ENCODE measurements at regions not wholly inside any gene's neighbourhood (a gene's known extent, or its start where the extent isn't known, plus 50 kb on each side); places are given as distances from the start of the nearest gene placed in this dataset.

DNA sequence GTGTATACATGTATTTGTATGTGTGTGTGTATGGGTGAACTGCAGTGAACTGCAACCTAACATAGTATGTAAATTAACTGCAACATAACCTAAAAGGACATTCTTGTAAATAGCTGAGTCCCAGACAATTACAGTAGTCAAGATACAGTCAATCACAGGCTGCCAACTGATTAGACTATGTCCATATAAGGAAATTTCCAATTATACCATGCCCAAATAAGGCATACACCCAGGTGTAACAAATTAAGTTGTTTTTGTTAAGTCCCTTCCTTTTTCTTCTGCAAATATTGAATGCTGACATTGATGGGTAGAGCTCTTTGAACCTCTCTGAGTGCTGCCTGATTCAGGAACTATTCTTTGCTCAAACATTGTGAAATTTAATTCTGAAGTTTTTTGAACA, 594.6 kb upstream of the FAM174A start:
- H3K36me3 Mint-ChIP-seq (ENCODE audit: low read depth) = no peaks in the 10 kb centered on the region

DNA sequence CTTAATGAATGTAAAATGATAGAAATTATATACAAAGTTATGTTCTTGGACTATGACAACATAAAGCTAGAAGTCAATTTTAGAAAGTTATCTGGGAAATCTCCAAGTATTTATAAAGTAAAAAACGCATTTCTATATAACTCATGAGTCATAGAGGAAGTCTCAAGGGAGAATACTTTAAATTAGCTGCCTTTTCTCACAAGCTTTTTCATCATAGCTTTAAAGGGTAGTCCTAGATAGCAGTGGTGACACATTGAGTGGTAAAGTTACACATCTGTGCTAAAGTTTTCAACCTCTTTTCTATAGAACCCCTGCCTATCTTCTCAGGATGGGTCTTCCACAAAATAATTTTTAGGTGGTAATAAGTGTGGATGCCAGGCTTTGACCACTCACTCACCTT, 598.3 kb upstream of the FAM174A start:
- TF ChIP-seq, protein P1, sequence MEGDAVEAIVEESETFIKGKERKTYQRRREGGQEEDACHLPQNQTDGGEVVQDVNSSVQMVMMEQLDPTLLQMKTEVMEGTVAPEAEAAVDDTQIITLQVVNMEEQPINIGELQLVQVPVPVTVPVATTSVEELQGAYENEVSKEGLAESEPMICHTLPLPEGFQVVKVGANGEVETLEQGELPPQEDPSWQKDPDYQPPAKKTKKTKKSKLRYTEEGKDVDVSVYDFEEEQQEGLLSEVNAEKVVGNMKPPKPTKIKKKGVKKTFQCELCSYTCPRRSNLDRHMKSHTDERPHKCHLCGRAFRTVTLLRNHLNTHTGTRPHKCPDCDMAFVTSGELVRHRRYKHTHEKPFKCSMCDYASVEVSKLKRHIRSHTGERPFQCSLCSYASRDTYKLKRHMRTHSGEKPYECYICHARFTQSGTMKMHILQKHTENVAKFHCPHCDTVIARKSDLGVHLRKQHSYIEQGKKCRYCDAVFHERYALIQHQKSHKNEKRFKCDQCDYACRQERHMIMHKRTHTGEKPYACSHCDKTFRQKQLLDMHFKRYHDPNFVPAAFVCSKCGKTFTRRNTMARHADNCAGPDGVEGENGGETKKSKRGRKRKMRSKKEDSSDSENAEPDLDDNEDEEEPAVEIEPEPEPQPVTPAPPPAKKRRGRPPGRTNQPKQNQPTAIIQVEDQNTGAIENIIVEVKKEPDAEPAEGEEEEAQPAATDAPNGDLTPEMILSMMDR (IDR thresholded peaks at IDR 0.05) = no peak
- ChIA-PET POLR2A (no interaction called here), CTCF (no interaction called here)
- no peak overlapping the region for H3K27ac Mint-ChIP-seq
- intact Hi-C loops (cut with micrococcal nuclease) = no loop called here
- H3K27me3 Mint-ChIP-seq = no peaks in the 10 kb centered on the region
- ATAC-seq (no peak), DNase-seq (no peak)
- H3K4me3 Mint-ChIP-seq = no peak overlapping the region
- no peaks in the 10 kb centered on the region for H3K36me3 Mint-ChIP-seq (ENCODE audit: low read depth)
- no peaks in the 10 kb centered on the region for H3K9me3 Mint-ChIP-seq
- no peaks in the 10 kb centered on the region for H3K4me1 Mint-ChIP-seq (ENCODE audit: low read depth)

More for the DNA sequence above, 594.6 kb upstream of the FAM174A start:
- ChIA-PET POLR2A (no interaction called here), CTCF (interaction anchor here (0.8 kb wide), 1 partner anchor 68 kb away, joined by 3 read pairs; no protein-coding TSS in a partner anchor)
- H3K9me3 Mint-ChIP-seq = no peaks in the 10 kb centered on the region
- no peak for ATAC-seq
- intact Hi-C loops (cut with micrococcal nuclease) = no loop called here
- H3K4me3 Mint-ChIP-seq = no peak overlapping the region
- no peak for DNase-seq
- H3K4me1 Mint-ChIP-seq (ENCODE audit: low read depth) = no peaks in the 10 kb centered on the region
- H3K27ac Mint-ChIP-seq = no peak overlapping the region
- TF ChIP-seq, protein P1 (IDR thresholded peaks at IDR 0.05) = no peak
- H3K27me3 Mint-ChIP-seq = no peaks in the 10 kb centered on the region

DNA sequence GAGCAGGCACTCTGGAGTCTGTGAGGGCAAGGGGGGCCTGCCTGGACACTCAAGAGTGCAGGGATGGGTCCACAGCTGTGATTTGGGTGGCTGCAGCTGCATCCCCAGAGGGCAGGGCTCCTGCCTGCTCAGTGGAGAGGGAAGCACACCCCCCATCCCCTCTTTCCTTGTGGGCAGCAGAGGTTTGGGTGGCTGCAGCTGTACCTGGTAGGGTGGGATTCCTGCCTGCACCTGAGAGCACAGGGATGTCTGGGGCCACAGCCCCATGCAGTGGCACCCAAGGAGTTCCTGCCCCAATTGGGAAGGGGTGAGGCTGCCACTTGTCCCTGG, 605.4 kb upstream of the FAM174A start:
- CTCF ChIA-PET = no interaction called here
- Mint-ChIP-seq H3K27me3 (no peaks in the 10 kb centered on the region), H3K36me3 (ENCODE audit: low read depth) (no peaks in the 10 kb centered on the region), H3K4me1 (ENCODE audit: low read depth) (no peaks in the 10 kb centered on the region), H3K27ac (no peak overlapping the region), H3K4me3 (no peak overlapping the region), H3K9me3 (no peaks in the 10 kb centered on the region)
- POLR2A ChIA-PET = no interaction called here
- no peak for DNase-seq
- intact Hi-C loops (cut with micrococcal nuclease) = no loop called here
- no peak for ATAC-seq
- TF ChIP-seq, protein P1 (IDR thresholded peaks at IDR 0.05) = no peak

DNA sequence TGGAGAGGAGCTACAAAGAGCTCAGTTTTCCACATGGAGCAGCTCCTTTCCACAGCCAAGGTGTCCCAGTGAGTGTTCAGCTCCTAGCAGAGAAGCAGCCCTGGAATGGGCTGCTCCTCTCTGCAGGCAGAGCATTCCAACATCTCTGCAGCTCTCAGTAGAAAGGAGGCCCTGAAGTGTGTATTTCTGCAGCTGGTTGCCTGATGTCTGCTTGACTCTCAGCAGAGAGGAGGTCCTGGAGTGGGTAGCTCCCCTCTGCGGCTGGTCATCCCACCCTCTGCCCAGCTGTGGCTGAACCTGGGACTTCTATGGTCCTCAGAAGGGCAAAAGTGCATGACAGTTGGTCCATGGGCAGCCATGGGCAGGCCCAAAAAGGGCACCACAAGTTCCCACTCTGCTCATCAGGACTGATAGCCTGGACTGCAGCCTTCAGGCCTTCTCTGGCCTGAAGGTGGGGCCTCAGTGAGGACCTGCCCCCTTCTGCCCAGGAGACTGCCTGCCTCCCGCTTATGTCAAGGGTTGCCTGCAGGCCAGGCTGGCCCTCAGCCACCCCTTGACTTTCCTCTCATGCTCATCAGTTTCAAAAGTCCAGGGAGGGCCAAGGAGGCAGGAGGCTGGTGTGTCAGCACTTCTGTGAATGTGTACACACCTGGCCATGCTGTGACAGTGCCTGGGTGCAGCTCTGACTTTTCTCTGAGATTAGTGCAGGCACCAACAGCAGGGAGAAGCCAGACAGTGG, 605.9 kb upstream of the FAM174A start:
- Mint-ChIP-seq H3K4me3 (no peak overlapping the region), H3K9me3 (no peaks in the 10 kb centered on the region), H3K4me1 (ENCODE audit: low read depth) (no peaks in the 10 kb centered on the region), H3K36me3 (ENCODE audit: low read depth) (no peaks in the 10 kb centered on the region), H3K27ac (no peak overlapping the region), H3K27me3 (no peaks in the 10 kb centered on the region)
- ChIA-PET POLR2A (no interaction called here), CTCF (no interaction called here)
- intact Hi-C loops (cut with micrococcal nuclease) = no loop called here
- DNase-seq (no peak), ATAC-seq (no peak)
- TF ChIP-seq, protein P1 (IDR thresholded peaks at IDR 0.05) = no peak

DNA sequence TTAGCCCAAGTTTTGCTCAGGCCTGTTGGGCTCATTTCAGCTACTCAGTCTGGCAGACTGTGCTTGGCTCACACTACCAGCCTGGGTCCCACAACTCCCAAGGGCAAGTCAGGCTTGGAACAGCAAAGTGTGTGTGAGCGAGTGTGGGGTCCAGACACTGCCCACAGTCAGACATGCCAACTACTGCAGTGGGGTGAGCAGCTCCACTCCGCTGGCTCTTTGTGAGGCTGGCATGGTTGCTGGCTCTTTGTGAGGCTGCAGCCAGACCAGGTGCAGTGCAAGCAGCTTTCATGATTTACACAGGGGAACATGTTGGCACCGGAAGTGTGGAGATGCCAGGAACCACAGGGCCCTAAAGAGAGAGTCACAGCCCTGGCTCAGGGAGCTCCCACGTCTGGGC, 606.7 kb upstream of the FAM174A start:
- no peak overlapping the region for H3K4me3 Mint-ChIP-seq
- no peaks in the 10 kb centered on the region for H3K27me3 Mint-ChIP-seq
- H3K36me3 Mint-ChIP-seq (ENCODE audit: low read depth) = no peaks in the 10 kb centered on the region
- no peak for ATAC-seq
- no peaks in the 10 kb centered on the region for H3K9me3 Mint-ChIP-seq
- no peak for DNase-seq
- CTCF ChIA-PET = no interaction called here
- intact Hi-C loops (cut with micrococcal nuclease) = no loop called here
- no peak overlapping the region for H3K27ac Mint-ChIP-seq
- H3K4me1 Mint-ChIP-seq (ENCODE audit: low read depth) = no peaks in the 10 kb centered on the region
- TF ChIP-seq, protein P1 (IDR thresholded peaks at IDR 0.05) = no peak
- POLR2A ChIA-PET = interaction anchor here (0.5 kb wide), 1 partner anchor 206 kb away, joined by 3 read pairs; no protein-coding TSS in a partner anchor

Measured in activated CD8-positive, alpha-beta T cell treated with anti-CD3 and anti-CD28 coated beads for 36 hours (primary cell).